GM19468 (cell line): ENCODE measurements at regions not wholly inside any gene's neighbourhood (a gene's known extent, or its start where the extent isn't known, plus 50 kb on each side); places are given as distances from the start of the nearest gene placed in this dataset.

Source experiments
- ATAC-seq: cut with Tn5 transposase; IDR thresholded peaks from one replicate; pipeline ENCODE4 v1.9.1; 2021; ENCODE audit warnings: mild to moderate bottlenecking, moderate library complexity, moderate number of reproducible peaks; ENCODE audit not compliant: unreplicated experiment; ENCODE audit errors: extremely low read depth

DNA sequence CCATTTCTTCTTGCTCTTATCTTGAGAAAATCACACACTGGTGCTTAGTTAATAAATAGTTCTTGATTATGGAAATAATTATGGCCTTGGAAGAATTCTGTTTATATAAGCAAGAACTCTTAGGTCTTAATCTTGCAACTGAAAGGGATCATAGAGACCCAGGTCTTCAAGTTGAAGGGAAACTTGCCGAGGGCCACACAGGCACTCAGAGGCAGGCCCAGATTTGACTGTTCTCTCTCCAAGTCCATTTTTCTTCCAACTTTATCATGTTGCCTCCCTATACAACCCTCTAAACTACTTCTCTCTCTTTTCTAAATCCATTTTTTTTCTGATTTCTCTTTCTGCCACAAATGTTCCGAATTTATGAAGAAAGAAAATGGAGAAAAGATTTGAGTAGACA, 94.5 kb upstream of the RMDN2 start:
- no peak for ATAC-seq

DNA sequence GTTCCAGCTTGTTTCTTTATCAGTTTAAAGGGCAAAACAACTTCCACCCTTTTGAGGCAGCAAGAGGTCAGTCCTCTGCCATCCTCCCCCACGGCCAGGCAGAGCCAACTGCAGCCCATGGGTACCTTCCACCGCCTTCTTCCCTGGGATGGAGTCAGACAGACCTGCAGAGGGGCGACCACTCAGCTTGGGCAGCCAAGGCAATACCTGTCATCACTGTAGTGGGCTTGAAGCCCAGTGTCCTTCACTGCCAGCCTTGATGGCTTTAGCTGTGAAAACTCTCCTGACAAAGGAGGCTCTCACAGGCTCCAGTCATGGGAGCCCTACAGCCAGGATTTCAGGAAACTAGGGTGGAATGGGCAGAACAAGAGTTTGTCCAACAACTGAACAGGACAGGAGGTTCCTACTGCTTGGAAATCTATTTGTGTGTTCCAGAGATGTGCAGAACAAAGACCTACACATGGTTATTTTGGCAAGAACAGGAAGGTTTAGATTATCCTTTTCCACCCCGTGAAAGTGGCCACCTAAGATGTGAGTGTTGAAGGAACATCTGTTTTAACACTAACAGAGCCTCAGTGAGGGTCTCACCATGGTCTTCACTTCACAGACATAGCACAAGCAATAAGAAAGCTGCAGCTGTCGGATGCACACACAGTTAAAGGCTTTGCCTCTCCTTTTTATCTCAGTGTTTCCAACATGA, 93.9 kb upstream of the RMDN2 start:
- ATAC-seq, result no peak

DNA sequence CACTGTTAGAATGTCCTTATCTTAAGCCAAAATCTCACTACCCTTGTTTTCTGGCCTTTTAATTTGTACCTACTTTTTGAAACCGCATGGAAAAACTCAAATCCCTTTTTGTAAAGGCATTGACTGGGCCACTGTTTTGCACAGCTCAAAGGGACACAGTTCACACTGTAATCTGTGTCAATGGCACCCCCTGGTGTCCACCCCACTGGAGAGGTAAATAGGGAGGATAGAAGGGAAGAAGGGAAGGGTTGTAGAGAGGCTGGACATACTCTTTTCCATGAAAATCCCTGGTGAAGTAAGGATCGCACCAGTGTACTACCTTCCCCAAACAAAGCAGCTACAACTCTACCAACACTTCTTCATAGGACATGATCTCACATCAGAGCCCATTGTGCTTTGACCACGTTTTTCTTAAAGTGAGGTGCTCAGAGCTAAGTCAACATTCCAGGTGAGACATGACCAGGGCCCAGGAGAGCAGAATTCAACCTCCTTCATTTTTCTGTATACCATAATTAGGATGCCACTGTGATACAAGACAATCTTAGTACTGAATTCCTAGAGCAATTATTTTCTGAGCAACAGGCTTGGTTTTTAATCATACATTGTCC, 92.4 kb upstream of the RMDN2 start:
- no peak for ATAC-seq

- no peak for ATAC-seq
Measured at GRCh38 chr2:37833423-37833822, 91.7 kb upstream of the RMDN2 start.

DNA sequence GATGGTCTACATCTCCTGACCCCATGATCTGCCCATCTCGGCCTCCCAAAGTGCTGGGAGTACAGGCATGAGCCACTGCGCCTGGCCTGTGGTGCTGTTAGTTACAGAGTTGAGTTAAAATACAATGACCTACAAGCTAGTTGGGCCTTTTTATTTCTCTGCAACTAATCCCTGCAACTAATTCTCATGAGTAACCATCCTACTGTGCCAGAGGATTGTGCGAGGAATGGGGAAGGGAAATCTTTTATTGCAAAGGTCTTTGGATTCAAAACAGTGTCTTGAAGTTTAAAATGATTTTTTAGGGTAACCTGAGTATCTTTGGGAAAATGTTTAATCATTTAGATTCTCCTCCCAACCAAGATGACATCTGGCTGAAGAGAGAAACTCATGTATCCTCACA, 88.8 kb upstream of the RMDN2 start:
- ATAC-seq, result no peak

DNA sequence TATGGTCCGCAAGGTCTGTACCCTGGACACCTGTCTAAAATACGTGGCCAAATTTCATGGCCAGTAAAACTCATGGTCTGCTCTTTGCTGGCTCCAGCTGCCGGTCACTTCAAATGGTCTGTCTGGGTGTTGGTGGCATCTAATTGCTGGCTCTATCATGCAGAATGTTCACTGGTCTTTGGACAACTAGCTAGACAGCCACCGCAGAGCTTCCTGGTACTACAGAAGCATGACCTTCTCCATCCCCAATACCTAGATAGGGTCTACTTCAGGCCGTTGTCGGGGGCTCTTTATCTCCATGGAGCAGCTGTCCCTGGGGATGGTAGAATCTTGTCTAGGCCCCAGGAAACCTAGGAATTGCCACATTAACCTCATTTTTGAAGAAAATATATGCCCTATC, 88.4 kb upstream of the RMDN2 start:
- no peak for ATAC-seq

DNA sequence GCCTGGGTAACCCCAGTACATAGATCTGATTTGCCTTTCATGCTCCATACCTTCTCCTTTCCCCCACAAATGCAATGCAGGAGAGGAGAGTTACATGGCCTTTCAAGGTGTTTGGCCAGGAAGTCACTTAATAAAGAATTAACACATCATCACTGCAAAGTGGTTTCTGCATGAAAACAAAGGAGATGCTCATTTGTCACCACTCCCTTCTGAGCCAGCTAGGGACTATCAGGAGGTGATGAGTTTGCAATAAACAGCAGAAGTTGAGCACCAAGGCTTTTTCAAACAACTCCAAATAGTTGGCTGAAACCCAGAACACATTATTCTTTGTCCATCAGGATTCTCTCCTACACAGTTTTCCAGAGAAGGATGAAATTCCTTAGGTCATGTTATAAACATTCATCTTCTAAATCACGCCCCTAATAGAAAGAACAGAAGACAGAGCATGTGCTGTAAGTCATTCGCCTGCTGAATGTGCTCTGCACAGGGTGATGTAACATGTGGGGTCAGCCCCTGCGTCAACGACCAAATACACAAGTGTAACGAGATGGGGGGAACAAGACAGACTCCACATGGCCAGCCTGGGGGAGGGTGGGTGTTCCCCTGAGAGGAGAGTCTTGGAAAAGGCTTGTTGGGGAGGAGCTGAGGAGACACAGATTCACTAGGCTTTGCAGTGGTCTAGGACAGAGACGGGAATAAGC, 87.3 kb upstream of the RMDN2 start:
- ATAC-seq, result no peak

DNA sequence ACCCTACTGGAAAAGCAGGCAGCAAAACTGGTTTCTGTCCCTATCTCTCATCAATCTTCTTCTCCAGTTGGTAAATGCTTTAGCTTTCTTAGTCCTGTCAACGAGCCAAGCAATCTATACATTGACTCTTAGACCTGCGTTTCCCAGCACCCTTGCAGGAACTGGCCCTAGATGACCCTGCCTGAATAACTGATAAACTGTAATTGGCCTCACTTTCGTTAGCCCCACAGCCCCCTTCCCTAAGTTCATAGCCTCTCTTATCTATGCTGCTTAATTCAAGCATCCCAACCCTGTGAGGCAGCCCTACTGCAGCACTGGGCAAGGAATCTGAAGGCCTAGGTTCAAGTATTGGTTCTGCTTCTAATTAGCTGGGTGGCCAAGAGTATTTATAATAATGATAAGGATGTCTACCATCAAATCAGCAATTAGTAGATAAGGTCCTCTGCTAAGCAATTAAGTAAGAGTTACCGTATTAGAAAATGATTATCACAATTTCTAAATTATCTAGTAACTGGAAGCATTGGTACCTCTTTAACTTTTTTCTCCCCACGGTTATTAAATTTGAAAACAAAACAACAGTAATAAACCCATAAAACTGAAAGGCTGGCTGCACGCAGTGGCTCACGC, 86.4 kb upstream of the RMDN2 start:
- no peak for ATAC-seq

DNA sequence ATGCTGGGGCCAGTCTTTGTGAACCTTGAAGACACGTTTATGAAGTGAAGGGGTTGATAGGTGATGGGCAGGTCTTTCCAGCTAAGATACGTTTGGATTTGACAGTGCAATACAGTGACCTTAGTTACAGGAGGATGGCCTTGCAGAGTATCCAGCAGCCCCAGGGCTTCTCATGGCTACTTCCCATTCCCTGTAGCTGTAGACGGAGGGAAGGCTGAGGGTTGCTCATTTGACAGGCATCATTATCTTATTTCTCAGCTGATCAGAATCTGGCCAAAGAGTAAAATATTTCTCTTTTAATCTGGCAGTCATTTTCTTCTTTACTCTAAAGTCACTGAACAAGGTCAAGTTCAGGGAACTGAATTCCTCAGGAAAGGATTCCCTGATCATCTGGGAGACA, 85.1 kb upstream of the RMDN2 start:
- ATAC-seq, result no peak

GRCh38 chr2:37842732-37843440, 82.2 kb upstream of the RMDN2 start:
- no peak for ATAC-seq

GRCh38 chr2:37843556-37843955, 81.5 kb upstream of the RMDN2 start:
- no peak for ATAC-seq

- no peak for ATAC-seq
Measured at GRCh38 chr2:37846207-37846606, 78.9 kb upstream of the RMDN2 start.

GRCh38 chr2:37847792-37848191, 77.3 kb upstream of the RMDN2 start:
- no peak for ATAC-seq

- ATAC-seq, result no peak
Measured at GRCh38 chr2:37848451-37848850, 76.6 kb upstream of the RMDN2 start.

GRCh38 chr2:37849911-37850310, 75.2 kb upstream of the RMDN2 start:
- ATAC-seq, result no peak

DNA sequence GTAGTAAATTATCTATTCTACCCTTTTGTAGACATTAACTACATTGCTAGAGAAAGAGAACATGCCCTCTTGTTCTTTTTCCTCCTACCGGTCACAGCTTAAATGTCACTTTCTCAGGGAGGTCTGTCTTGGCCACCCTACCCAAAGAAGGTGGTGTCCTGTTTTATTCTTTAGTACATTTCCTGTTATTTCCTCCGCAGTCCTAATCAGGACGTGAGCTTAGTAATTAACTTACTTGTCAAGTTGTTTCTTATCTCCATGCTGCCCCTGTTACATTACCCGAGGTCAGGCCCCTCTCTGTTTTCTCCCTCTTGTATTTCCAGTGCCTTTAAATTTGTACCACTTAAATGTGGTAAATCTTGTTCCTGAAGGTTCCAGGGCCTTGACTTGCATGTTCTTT, 73.7 kb upstream of the RMDN2 start:
- ATAC-seq, result no peak

GRCh38 chr2:37851828-37852584, 73.1 kb upstream of the RMDN2 start:
- ATAC-seq, result peak; percentile 79

- ATAC-seq, result no peak
Measured at GRCh38 chr2:37852585-37853014, 72.5 kb upstream of the RMDN2 start.

- ATAC-seq, result no peak
Measured at GRCh38 chr2:37854676-37855282, 70.3 kb upstream of the RMDN2 start.
